AG08395 (cell line): ENCODE measurements at regions not wholly inside any gene's neighbourhood (a gene's known extent, or its start where the extent isn't known, plus 50 kb on each side); places are given as distances from the start of the nearest gene placed in this dataset.
"Not testable (repeated sequence)": the region's sequence is repeated elsewhere in the genome, so short reads cannot be mapped to it uniquely, and the experiment has no call there.

Source experiments
- DNase-seq: peaks from one replicate; pipeline ENCODE4 v3.0.0; 2012; ENCODE audit warnings: mixed read lengths, low spot score

DNA sequence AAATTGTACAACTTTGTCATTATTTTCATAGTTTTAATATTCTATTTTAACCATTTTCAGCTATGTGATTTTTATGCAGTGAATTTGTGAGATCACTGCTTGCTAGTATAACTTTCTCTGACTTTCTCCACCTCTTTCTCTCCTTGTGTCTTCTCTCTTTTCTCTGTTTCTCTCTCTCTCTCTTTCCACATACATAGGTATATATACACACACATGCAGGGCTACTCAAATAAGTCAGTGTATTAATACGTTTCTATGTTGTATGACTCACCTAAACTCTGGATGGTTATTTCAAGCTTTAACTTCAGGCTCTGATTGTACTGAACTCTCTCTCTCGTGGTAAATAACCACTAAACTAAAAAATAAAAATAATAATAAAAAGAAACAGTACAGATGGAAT lies 1389.3 kb upstream of the ALCAM start:
- no peak for DNase-seq

DNA sequence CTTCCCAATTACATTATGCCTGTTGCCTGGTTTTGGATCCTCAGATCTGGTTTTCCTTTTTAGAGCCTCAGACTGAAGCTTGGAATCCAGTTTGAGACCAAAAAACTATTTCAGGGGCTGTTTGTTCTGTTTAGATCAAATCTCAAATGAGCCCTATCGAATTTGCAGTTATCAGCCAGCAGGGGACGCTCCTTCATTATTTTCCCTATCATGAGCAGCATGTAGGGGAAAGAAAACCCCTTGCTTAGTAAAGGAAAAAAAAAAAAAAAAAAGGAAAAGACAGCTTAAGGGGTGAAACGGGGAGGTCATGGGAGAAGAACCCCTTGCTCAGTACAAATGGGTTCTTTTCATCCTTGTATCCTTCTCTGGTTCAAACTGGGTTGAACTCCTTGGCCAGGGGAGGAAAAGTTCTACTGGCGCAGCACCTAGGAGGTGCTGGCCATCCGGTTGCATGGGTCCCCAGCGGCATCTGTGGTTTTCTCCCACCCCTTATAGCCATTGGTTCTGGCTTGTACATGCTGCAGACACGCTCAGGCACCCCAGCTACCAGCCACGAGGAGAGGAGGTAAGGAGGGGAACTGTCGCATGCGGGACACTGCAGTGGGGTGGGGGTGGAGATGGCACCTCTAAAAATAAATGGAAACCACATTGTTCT lies 1375.1 kb upstream of the ALCAM start:
- DNase-seq = peak; percentile 2

DNA sequence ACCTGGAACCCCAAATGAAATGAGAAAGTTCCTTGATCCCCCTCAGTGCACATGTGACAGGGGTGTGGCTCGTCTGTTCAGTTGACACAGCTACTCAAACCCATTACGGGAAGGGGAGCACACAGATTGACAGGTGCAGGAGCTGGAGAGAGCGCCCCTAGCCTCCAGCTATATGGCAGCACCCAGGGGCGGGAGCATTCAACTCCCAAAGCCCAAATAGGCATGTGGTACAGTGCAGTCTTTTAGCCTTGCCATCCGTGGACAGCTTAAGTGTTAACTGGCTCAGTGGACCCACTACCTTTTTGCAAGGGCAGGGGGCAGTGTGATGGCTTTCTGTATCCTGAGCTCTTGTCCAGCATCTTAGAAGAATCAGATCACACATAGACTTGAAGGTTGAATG lies 1374.2 kb upstream of the ALCAM start:
- DNase-seq = no peak

DNA sequence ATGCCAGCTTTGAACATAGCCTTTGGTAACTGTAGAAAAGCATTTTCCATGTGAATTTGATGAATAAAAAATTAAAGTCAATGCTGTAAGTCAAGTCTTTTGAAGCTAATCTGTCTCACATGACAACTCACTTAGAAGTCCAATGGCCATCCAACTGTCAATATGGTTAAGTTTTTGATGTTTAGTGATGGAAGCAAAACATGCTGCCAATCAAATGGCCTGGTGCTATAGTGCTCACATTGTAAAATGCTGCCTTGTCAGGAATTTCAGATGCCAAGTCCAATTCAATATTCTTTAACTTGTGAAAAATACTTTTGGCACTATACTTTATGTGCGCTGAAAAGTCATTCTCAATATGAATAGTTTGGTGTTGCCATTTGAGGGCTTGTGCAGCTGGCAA lies 1361.8 kb upstream of the ALCAM start:
- no peak for DNase-seq

DNA sequence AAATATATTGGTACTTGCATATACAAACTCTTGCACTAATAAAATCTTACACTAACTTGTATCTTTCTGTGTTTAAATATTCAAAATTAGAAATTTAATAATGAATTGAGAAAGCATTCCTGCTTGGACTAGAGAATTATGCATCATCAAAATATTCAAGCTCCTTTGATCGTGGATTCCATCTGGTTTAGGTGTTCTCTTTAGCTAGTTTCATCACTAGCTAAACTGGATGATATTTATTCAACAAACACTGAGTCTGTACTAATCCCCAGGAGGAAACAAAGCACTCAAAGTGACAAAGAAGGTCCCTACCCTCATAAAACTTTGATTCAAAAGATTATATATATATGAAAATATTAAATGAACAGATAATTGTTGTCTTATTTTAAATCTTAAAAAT lies 1360.9 kb upstream of the ALCAM start:
- no peak for DNase-seq

DNA sequence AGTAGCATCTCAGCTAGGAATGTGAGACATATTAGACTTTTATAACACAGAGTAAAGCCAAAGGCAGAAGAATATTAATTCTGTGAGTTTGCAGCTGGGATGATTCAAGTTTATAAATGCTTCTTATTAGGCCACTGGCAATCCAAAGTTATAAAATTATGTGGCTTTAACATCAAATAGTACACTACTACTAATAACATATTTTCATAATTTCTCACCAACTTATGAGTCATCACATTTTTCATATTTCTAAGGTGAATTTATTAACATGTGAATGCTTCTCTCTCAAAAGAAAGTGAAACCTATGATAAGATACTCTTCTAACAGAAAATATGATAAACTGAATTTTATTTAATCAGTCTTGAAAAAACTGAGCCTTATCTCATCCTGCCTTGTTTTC lies 1348.2 kb upstream of the ALCAM start:
- no peak for DNase-seq

DNA sequence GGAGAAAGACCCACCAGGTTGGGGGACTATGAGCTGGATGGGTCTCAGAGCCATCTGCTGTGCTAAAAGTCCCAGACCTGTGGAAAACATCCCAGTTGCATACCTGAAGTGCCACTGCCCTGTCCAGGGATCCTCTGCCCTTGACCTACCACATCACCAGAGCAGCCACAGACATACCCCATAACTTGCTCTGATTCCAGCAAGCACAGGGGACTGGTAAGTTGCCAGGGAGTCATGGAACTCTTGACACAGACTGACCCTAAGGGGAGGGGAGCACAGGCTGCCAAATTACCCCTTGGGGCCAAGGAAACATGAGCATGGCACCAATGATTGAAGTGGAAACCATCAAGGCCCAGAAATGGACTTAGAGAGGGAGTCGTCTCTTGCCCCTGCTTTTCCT lies 1335.1 kb upstream of the ALCAM start:
- DNase-seq = no peak

DNA sequence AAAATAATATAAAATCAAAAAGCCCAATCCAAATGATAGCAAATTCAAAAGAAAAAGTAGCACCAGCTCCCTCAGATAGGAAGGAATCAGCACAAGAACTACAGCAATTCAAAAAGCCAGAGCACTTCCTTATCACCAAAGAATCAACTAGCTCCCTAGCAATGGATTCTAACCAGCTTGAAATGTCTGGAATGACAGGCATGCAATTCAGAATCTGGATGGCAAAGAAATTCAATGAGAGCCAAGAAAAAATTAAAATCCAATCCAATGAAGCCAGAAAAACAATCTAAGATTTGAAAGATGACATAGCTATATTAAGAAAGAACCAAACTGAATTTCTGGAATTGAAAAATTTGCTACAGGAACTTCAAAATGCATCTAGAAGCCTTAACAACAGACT lies 1334.4 kb upstream of the ALCAM start:
- DNase-seq = no peak

DNA sequence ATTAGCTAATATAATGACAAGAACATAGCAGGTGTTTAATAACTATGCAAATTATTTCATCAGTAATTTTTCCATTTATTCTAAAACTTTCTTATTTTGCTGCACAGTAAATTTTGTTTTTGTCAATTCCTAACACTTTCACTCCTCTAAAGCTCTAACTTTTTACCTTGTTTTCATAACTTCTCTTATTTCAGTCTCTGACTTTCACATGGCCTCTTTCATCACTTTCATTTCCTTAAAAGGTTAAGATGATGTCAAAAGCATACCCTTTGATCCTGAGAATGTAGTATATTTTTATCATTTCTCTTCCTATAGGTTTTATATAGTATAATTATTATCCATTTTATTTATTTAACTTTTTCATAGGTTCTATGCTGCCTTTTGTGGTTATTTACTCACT lies 1325.8 kb upstream of the ALCAM start:
- DNase-seq = no peak

DNA sequence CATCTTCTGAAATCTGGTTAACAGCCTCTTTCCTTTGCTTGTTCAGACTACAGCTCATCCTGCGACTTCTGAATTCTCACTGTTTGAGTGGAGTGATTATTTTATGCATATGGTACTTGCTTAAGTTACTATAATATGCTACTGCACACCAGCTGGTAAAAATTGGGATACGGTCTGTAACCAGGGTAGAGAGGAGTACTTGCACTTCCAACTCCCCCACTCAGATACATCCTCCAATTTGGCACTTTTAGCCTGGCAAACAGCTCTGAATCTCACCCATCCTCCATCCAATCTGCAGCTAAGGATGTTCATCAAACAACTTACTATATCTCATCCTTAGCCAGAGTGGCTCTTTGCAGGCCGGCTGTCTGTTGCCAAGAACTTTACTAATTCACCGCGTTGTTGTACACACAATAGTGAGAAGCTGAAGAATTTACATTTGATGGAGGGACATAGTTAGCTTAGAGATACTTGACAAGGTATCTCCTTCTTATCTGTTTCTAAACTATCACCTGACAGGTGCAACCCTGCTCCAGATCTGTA lies 1323.6 kb upstream of the ALCAM start:
- not testable (repeated sequence) for DNase-seq

DNA sequence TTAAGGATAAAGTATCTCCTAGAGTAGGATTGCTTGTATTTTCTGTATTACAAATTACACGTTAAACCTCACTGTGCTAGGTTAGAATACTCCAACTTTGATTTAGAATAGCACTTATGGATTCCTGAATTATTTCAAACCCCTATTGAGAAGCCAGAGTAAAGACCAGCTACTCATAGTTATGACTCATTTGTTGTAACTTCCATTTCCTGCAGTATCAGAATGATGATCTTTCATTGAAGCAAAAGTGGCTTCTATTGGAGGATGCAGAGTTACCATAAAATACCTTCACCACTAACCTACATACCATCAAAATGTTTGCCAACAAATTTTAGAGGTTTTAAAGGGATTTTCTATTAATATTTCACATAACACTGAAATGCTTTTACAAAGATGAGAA lies 1322.7 kb upstream of the ALCAM start:
- no peak for DNase-seq

DNA sequence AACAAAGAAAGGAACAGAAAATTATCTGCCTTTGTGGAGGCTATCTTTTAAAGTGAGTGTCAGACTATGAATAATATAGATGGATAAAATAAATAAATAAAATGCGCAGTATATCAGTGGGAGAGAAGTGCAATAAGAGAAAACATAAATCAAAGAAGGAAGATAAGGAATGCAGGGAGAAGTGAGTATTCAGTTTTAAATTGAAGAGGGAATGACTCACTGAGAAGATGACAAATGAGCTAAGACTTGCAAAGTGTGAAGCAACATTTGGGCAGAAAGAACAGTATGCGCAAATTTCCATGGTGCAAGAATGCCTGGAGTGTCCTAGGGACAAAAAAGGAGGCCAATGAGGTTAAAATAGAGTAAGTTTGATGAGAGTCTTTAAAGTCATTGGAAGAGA lies 1300.1 kb upstream of the ALCAM start:
- no peak for DNase-seq

DNA sequence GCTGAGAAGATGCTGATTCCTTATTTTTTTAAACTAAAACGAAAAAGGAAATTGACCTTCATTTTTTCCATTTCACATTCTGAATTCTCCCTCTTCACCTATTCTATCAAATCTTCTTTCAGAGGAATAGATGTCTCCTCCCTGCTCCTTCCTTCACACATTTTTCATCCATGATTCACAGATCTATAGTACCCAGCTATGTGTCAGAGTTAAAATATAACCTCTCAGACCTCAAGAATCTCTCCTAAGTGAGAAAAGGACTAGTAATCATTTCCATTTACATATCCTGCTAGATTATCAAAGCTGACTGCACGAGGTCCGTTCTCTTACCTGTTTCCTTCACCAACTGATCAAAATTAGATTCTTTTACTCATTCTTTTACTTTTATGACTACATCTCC lies 1297.6 kb upstream of the ALCAM start:
- no peak for DNase-seq

DNA sequence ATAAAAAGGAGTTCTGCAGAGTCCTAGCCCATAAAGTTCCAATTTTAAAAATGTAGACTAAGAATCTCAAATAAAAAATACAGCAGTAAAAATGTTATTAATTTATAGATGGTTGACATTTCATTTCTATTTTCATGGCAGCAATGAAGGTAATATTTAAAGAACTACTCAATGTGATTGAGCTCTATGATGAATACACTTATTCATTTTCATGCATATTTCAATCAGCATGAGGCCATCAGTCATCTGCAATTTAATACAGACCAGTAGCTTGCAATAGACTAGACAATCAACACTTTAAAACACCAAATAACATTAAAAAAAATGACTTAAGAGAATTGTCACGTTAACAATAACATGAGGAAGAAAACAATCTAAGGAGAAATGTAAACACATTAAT lies 1295.8 kb upstream of the ALCAM start:
- DNase-seq = no peak

DNA sequence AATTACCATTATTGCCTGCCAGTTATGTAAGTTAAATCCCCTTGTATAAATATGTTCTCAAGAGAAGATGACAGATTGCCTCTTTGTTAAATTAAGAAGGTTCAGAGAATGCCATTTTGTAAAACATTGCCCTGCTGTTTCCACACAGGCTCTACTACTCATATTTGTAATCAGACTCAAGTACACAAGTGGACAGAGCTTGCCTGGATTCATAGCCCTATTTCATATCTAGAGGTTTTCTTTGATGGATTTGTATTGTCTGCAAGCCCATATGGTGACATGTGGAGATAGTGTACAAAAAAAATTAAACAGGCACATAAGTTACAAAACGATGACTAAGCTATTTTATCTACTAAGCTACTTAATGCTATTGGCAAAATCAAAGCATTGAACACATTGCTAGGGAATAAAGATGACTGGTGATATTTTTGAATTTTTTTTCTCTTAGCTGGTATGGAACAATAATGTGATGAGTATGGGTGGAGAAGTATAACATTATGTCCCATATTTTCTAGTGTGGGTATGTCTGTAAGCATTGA lies 1286.6 kb upstream of the ALCAM start:
- DNase-seq = no peak

DNA sequence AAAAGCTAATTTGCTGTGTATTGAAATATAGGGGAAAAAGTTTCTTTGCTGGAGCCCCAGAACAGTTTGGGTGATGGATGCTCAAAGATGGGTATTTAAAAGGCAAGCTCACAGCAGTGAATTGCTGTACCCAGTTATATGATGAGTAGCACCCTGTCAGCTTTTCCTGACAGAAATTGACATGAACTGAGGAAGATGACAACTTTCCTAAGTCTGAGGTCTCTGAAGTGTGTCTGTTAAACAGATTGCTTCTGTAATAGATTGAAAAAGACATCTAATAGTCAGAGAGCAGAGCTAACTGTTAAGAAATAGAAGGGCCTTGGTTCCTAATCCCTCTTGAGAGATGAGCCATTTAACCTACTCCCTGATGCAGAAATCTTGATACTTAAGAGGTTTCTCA lies 1278.0 kb upstream of the ALCAM start:
- DNase-seq = no peak

DNA sequence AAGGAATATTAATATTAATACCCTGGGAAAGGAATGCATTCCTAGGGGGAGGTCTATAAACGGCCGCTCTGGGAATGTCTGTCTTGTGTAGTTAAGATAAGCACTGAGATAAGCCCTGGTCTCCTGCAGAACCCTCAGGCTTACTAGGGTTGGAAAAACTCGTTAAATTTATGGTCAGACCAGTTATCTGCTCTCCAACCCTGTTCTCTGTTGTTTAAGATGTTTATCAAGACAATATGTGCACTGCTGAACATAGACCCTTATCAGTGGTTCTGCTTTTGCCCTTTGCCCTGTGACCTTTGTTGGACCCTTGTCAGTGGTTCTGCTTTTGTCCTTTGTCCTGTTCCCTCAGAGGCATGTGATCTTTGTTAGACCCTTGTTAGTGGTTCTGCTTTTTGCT lies 1276.7 kb upstream of the ALCAM start:
- DNase-seq = not testable (repeated sequence)

DNA sequence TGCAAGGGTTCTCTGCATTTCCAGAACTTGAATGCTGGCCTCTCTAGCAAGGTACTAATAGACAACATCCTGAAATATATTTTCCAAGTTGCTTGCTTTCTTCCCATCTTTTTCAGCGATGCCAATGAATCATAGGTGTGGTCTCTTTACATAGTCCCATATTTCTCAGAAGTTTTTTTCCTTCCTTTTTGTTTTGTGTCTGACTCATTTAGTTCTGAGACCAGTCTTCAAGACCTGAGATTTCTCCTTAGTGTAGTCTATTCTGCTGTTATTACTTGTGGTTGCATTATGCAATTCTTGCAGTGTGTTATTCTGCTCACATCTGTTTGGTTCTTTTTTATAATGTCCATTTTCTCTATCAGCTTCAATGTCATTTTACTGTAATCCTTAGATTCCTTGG lies 1265.0 kb upstream of the ALCAM start:
- no peak for DNase-seq

DNA sequence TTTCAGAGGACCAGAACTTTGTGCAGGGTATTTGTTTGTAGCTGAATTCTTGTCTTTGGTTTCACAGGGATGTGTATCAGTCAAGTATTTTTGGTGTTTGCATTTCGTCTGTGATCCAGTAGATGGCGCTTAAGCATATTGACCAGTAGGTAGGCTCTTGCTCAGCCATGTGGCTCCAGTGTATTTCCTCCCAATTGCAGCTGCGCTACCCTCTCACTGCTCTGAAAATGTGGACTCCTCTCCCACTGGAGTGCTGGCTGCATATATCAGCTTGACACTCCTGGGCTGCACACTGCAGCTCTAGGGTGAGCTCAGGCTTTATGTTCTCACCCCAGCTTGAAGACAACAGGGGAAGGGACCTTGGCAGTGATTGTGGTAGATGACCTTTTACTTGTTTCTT lies 1264.3 kb upstream of the ALCAM start:
- peak; percentile 23 for DNase-seq

DNA sequence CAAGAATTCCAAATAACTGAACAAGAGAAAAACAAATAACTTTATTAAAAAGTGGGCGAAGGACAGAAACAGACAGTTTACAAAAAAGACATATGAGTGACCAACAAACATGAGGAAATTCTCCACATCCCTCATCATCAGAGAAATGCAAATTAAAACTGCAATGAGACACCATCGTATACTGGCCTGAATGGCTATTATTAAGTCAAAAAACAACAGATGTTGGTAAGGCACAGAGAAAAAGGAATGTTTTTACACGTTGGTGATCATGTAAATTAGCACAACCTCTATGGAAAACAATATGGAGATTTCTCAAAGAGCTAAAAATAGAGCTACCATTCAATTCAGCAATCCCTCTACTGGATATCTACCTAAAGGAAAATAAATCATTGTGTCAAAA lies 1260.4 kb upstream of the ALCAM start:
- DNase-seq = no peak

DNA sequence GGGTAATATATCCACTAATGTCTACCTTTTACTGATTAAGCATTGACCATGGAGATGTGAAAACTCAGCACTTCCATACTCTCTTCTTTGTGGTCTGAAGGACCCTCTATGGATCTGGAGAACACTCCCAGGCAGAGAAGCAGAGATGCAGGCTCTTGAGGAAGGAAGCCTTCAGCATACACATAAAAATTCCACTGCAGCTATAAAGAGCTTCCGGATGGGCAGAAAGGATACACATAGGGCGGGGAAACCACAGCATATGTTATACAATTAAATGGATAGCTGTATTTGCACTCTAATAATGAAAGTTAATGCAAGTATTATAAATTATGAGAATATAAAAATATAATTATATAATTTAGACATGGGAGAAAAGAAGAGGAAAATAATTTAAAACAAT lies 1258.2 kb upstream of the ALCAM start:
- no peak for DNase-seq

DNA sequence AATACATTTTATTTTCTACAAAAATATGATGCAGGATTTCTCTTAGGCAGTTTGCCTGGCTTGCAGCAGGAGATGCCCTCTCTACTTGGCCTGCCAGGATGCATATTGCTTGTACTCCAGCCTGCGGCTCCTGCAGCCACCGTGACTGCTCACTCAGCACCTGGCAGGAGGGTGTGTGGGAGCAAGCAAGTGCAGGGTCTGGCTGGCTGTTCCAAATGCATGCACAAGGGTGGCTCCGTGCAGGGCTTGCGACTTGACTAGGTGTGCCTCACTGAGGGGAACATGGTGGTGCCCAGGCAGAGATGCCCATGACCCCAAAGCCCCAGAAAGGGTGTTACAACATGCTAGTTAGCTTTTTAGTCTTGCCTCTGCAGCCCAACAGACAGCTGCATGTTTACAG lies 1240.2 kb upstream of the ALCAM start:
- no peak for DNase-seq

DNA sequence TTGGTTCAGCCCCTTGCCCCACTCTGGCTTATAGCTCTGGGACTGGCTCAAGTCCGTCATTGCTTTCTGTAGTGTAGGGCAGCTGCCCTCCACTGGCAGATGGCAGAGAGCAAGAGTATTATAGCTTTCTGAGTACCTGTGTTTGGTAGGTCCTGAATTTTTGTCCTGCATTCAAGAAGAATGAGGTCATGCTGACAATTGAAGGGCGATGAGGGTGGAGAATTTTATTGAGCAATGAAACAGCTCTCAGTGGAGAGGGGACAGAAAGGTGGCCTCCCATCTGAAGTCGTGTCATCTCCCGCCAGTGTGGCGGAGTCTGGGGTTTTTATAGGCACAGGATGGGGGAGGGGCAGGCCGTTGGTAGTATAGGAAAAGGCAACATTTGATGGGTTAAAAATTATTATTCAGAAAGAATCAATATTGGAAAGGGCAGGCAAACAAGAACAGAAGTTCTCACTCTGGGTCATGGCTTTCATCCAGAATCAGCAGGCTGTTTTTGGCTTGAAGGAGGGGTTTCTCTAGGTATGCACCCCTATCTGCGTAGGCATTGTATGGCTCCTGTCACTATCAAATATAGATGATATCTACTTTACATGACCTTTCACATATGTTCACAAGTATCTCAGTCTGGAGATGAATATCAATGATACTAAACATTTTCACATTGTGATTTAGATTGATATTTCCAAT lies 1239.7 kb upstream of the ALCAM start:
- DNase-seq = no peak

DNA sequence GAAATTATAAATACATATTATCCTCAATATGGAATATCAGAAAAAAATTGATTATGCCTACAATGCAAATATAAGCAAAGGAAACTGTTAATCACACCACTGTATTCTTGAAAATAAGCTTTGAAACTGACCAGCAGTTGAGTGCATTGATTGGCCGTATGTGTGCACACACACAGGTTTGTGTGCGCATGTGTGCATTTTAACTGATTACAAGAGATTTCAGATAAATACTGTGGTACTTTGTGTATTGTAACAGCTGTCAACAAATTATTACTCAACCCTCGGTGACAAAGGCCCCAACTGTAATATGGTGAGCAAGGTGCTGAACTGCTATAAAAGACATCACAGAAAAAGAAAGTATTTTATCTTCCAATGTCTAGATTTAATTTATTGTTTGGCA lies 1238.9 kb upstream of the ALCAM start:
- DNase-seq = no peak
